Hepatocyte (in vitro differentiated cells): ENCODE measurements at regions not wholly inside any gene's neighbourhood (a gene's known extent, or its start where the extent isn't known, plus 50 kb on each side); places are given as distances from the start of the nearest gene placed in this dataset.

Source experiments
- EZH2 ChIP-seq: fragments of 200-600 bp; sonication (generic); IDR thresholded peaks from 2 replicates; pipeline ENCODE4 v1.6.1; 2016; ENCODE audit warnings: antibody characterized with exemption, mild to moderate bottlenecking, borderline replicate concordance
- TF ChIP-seq, protein P1 (sequence below): fragments of 200-600 bp; sonication (generic); IDR thresholded peaks from 2 replicates; pipeline ENCODE4 v1.5.1; 2016; ENCODE audit warnings: antibody characterized with exemption, mild to moderate bottlenecking; ENCODE audit not compliant: poor library complexity

DNA sequence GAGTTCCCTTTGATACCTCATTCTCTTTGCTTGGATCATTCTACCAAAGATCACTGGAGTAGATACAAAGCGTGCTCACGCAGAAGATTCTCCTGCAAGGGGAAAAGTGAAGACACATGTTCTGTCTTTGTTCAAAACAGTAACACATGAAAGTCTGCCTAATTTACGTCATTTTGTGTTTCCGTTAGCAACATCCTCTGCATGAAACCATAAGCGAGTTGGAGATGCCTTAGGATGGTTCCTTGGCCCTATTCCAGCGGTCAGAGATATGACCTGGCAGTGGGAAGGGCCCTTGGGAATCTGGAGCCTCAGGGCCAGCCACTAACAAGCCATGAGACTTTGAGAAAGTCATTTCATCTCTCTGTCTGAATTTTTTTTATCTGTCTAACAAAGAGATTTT lies 180.9 kb upstream of the TWIST2 start:
- TF ChIP-seq, protein P1, sequence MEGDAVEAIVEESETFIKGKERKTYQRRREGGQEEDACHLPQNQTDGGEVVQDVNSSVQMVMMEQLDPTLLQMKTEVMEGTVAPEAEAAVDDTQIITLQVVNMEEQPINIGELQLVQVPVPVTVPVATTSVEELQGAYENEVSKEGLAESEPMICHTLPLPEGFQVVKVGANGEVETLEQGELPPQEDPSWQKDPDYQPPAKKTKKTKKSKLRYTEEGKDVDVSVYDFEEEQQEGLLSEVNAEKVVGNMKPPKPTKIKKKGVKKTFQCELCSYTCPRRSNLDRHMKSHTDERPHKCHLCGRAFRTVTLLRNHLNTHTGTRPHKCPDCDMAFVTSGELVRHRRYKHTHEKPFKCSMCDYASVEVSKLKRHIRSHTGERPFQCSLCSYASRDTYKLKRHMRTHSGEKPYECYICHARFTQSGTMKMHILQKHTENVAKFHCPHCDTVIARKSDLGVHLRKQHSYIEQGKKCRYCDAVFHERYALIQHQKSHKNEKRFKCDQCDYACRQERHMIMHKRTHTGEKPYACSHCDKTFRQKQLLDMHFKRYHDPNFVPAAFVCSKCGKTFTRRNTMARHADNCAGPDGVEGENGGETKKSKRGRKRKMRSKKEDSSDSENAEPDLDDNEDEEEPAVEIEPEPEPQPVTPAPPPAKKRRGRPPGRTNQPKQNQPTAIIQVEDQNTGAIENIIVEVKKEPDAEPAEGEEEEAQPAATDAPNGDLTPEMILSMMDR: no peak
- no peak for TF ChIP-seq EZH2
